Activated CD4-positive, alpha-beta T cell treated with anti-CD3 and anti-CD28 coated beads, Interleukin-2, amount 50 U/mL, for 48 hours (primary cell): ENCODE measurements at regions not wholly inside any gene's neighbourhood (a gene's known extent, or its start where the extent isn't known, plus 50 kb on each side); places are given as distances from the start of the nearest gene placed in this dataset.
"Not testable (repeated sequence)": the region's sequence is repeated elsewhere in the genome, so short reads cannot be mapped to it uniquely, and the experiment has no call there.

ENCODE experiments used
- DNase-seq, 2 experiments: peaks; one replicate each; pipeline ENCODE4 v3.0.0-alpha.2; 2020

- no peak for DNase-seq
Measured at GRCh38 chr2:12881952-12882351, 165.2 kb downstream of the TRIB2 start.

- DNase-seq, result no peak
Measured at GRCh38 chr2:12882393-12882792, 165.7 kb downstream of the TRIB2 start.

- no peak for DNase-seq
Measured at GRCh38 chr2:12883906-12884305, 167.2 kb downstream of the TRIB2 start.

GRCh38 chr2:12884713-12885282 lies 168.1 kb downstream of the TRIB2 start:
- DNase-seq, result no peak

GRCh38 chr2:12890066-12890465 lies 173.3 kb downstream of the TRIB2 start:
- no peak for DNase-seq

GRCh38 chr2:12890481-12890991 lies 173.8 kb downstream of the TRIB2 start:
- DNase-seq, result no peak

GRCh38 chr2:12895017-12895416 lies 178.3 kb downstream of the TRIB2 start:
- no peak for DNase-seq

- DNase-seq, result no peak
Measured at GRCh38 chr2:12896318-12896982, 179.7 kb downstream of the TRIB2 start.

GRCh38 chr2:12897181-12897580 lies 180.4 kb downstream of the TRIB2 start:
- no peak for DNase-seq

- DNase-seq, result no peak
Measured at GRCh38 chr2:12903272-12903671, 186.5 kb downstream of the TRIB2 start.

GRCh38 chr2:12910431-12910830 lies 193.7 kb downstream of the TRIB2 start:
- no peak for DNase-seq

GRCh38 chr2:12915787-12916186 lies 199.1 kb downstream of the TRIB2 start:
- no peak for DNase-seq

GRCh38 chr2:12918138-12918834 lies 201.6 kb downstream of the TRIB2 start:
- DNase-seq, result no peak

GRCh38 chr2:12918835-12919445 lies 202.2 kb downstream of the TRIB2 start:
- DNase-seq, result no peak

- no peak for DNase-seq
Measured at GRCh38 chr2:12921321-12921720, 204.6 kb downstream of the TRIB2 start.

- no peak for DNase-seq
Measured at GRCh38 chr2:12923907-12924610, 207.3 kb downstream of the TRIB2 start.

- not testable (repeated sequence) for DNase-seq
Measured at GRCh38 chr2:12926641-12927040, 209.9 kb downstream of the TRIB2 start.

GRCh38 chr2:12928197-12928774 lies 211.6 kb downstream of the TRIB2 start:
- DNase-seq, result no peak

- DNase-seq, result no peak
Measured at GRCh38 chr2:12928775-12929401, 212.2 kb downstream of the TRIB2 start.

GRCh38 chr2:12929758-12930157 lies 213.0 kb downstream of the TRIB2 start:
- no peak for DNase-seq

- DNase-seq, result no peak
Measured at GRCh38 chr2:12930391-12930790, 213.7 kb downstream of the TRIB2 start.

GRCh38 chr2:12931186-12931844 lies 214.6 kb downstream of the TRIB2 start:
- no peak for DNase-seq
